SK-N-SH treated with all-trans-retinoic acid at 6 μM for 48 hours (cell line): ENCODE measurements at regions not wholly inside any gene's neighbourhood (a gene's known extent, or its start where the extent isn't known, plus 50 kb on each side); places are given as distances from the start of the nearest gene placed in this dataset.

Experiments used
- ATAC-seq: fragments of 200-7000 bp; cut with Tn5 transposase; 3 replicates; pipeline ENCODE4 v1.9.1; 2020; ENCODE audit warnings: mild to moderate bottlenecking, moderate library complexity
- ARNTL ChIP-seq: fragments of 450-650 bp; formaldehyde crosslinking; IDR thresholded peaks from 2 replicates; pipeline ENCODE4 v1.5.0; 2020; ENCODE audit warnings: low read depth, mild to moderate bottlenecking, moderate library complexity, borderline replicate concordance
- BACH2 ChIP-seq: fragments of 250-450 bp; sonication (Bioruptor Pico); IDR thresholded peaks from 2 replicates; pipeline ENCODE4 v1.9.0; 2021; ENCODE audit warnings: mild to moderate bottlenecking, borderline replicate concordance
- CREB5 ChIP-seq: fragments of 250-450 bp; sonication (Bioruptor Pico); IDR thresholded peaks from 2 replicates; pipeline ENCODE4 v1.5.1; 2020; ENCODE audit warnings: low read depth, mild to moderate bottlenecking, moderate library complexity
- CSDC2 ChIP-seq: fragments of 250-450 bp; sonication (Bioruptor Pico); IDR thresholded peaks from 2 replicates; pipeline ENCODE4 v1.5.0; 2020; ENCODE audit warnings: mild to moderate bottlenecking, moderate library complexity
- CSRNP3 ChIP-seq: fragments of 250-450 bp; sonication (Bioruptor Pico); IDR thresholded peaks from 2 replicates; pipeline ENCODE4 v1.5.1; 2021; ENCODE audit warnings: mild to moderate bottlenecking, moderate library complexity
- GLIS3 ChIP-seq: fragments of 250-450 bp; sonication (Bioruptor Pico); IDR thresholded peaks from 2 replicates; pipeline ENCODE4 v1.5.0; 2020; ENCODE audit warnings: mild to moderate bottlenecking, moderate library complexity
- ISL1 ChIP-seq: fragments of 250-450 bp; sonication (Bioruptor Pico); IDR thresholded peaks from 2 replicates; pipeline ENCODE4 v2.1.2; 2022; ENCODE audit warnings: mild to moderate bottlenecking, moderate library complexity
- OSR1 ChIP-seq: fragments of 250-450 bp; sonication (Bioruptor Pico); IDR thresholded peaks from 2 replicates; pipeline ENCODE4 v1.8.0; 2022; ENCODE audit warnings: moderate library complexity, mild to moderate bottlenecking, inconsistent platforms
- PPARA ChIP-seq: fragments of 250-450 bp; sonication (Bioruptor Pico); IDR thresholded peaks from 2 replicates; pipeline ENCODE4 v1.5.0; 2020; ENCODE audit warnings: mild to moderate bottlenecking, borderline replicate concordance
- RARB ChIP-seq: fragments of 250-450 bp; sonication (Bioruptor Pico); IDR thresholded peaks from 2 replicates; pipeline ENCODE4 v1.8.0; 2021; ENCODE audit warnings: mild to moderate bottlenecking, moderate library complexity
- SNAI2 ChIP-seq: fragments of 250-450 bp; sonication (Bioruptor Pico); IDR thresholded peaks from 2 replicates; pipeline ENCODE4 v1.5.0; 2020; ENCODE audit warnings: mild to moderate bottlenecking, moderate library complexity
- TCF4 ChIP-seq: fragments of 250-450 bp; sonication (Bioruptor Pico); IDR thresholded peaks from 2 replicates; pipeline ENCODE4 v1.8.0; 2021; ENCODE audit warnings: mild to moderate bottlenecking, moderate library complexity, borderline replicate concordance
- TOX ChIP-seq: fragments of 250-450 bp; sonication (Bioruptor Pico); IDR thresholded peaks from 2 replicates; pipeline ENCODE4 v1.8.0; 2021; ENCODE audit warnings: mild to moderate bottlenecking, moderate library complexity, borderline replicate concordance
- TSHZ2 ChIP-seq: fragments of 250-450 bp; sonication (Bioruptor Pico); IDR thresholded peaks from 2 replicates; pipeline ENCODE4 v1.5.0; 2020; ENCODE audit warnings: mild to moderate bottlenecking, moderate library complexity
- ZFP3 ChIP-seq: fragments of 250-450 bp; sonication (Bioruptor Pico); IDR thresholded peaks from 2 replicates; pipeline ENCODE4 v1.5.0; 2020; ENCODE audit warnings: mild to moderate bottlenecking, moderate library complexity
- ZFP30 ChIP-seq: fragments of 450-650 bp; formaldehyde crosslinking; IDR thresholded peaks from 2 replicates; pipeline ENCODE4 v1.5.0; 2022; ENCODE audit warnings: mild to moderate bottlenecking, moderate library complexity
- ZNF565 ChIP-seq: fragments of 450-650 bp; formaldehyde crosslinking; conservative IDR thresholded peaks from 2 replicates; pipeline ENCODE4 v1.5.0; 2020; ENCODE audit warnings: low read depth, mild to moderate bottlenecking, moderate library complexity
- ZNF8 ChIP-seq: fragments of 450-650 bp; formaldehyde crosslinking; IDR thresholded peaks from 2 replicates; pipeline ENCODE4 v1.5.0; 2020; ENCODE audit warnings: mild to moderate bottlenecking, moderate library complexity
- TF ChIP-seq, protein P1 (sequence below): fragments of 250-450 bp; sonication (Bioruptor Pico); IDR thresholded peaks from 2 replicates; pipeline ENCODE4 v1.8.0; 2021; ENCODE audit warnings: low read depth, mild to moderate bottlenecking, moderate library complexity, borderline replicate concordance

GRCh38 chr2:7771781-7772180 lies 854.6 kb downstream of the RNF144A start:
- no peak for ATAC-seq
- TF ChIP-seq ZNF8 (CRISPR knock-in tag) (no peak), CSDC2 (CRISPR knock-in tag) (no peak), ZFP3 (no peak), CREB5 (CRISPR knock-in tag) (no peak), PPARA (CRISPR knock-in tag) (no peak), GLIS3 (CRISPR knock-in tag) (no peak), ARNTL (CRISPR knock-in tag) (no peak), SNAI2 (CRISPR knock-in tag) (no peak), TSHZ2 (CRISPR knock-in tag) (no peak)

- TF ChIP-seq, protein P1, sequence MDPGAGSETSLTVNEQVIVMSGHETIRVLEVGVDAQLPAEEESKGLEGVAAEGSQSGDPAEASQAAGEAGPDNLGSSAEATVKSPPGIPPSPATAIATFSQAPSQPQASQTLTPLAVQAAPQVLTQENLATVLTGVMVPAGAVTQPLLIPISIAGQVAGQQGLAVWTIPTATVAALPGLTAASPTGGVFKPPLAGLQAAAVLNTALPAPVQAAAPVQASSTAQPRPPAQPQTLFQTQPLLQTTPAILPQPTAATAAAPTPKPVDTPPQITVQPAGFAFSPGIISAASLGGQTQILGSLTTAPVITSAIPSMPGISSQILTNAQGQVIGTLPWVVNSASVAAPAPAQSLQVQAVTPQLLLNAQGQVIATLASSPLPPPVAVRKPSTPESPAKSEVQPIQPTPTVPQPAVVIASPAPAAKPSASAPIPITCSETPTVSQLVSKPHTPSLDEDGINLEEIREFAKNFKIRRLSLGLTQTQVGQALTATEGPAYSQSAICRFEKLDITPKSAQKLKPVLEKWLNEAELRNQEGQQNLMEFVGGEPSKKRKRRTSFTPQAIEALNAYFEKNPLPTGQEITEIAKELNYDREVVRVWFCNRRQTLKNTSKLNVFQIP (CRISPR knock-in tag) = no peak
- TF ChIP-seq OSR1 (no peak), ISL1 (CRISPR knock-in tag) (no peak), ZNF565 (CRISPR knock-in tag) (no peak), CREB5 (CRISPR knock-in tag) (no peak)
- ATAC-seq = no peak
These were observed 856.4 kb downstream of the RNF144A start for GRCh38 chr2:7773362-7774360.

GRCh38 chr2:7774481-7774880 lies 857.3 kb downstream of the RNF144A start:
- no peak for ATAC-seq
- TF ChIP-seq ZNF565 (CRISPR knock-in tag) (no peak), RARB (no peak), CSDC2 (CRISPR knock-in tag) (no peak), ZFP30 (CRISPR knock-in tag) (no peak), BACH2 (CRISPR knock-in tag) (no peak), CREB5 (CRISPR knock-in tag) (no peak), ZFP3 (no peak), GLIS3 (CRISPR knock-in tag) (no peak)

DNA sequence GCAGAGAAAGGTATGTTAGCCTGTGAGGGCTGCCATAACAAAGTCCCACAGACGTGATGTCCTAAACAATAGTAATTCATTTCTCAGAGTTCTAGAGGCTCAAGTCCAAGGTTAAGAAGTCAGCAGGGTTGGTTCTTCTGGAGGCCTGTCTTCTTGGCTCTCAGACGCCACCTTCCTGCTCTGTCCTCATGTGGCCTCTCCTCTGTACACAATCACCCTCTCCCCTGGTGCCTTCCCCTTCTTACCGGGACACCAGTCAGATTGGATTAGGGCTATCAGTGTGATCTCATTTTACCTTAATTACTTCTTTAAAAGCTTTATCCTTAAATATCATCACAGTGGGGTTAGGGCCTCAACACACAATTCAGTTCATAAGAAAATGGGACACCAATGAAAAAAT lies 860.5 kb downstream of the RNF144A start:
- ATAC-seq = no peak
- TF ChIP-seq ZNF565 (CRISPR knock-in tag) (no peak), TOX (no peak), SNAI2 (CRISPR knock-in tag) (no peak), CSRNP3 (CRISPR knock-in tag) (no peak), CREB5 (CRISPR knock-in tag) (no peak), TCF4 (no peak), BACH2 (CRISPR knock-in tag) (no peak), OSR1 (no peak), ZFP3 (no peak)
- TF ChIP-seq, protein P1 (CRISPR knock-in tag) = no peak
